Activated CD4-positive, CD25-positive, alpha-beta regulatory T cell (primary cell): ENCODE measurements at regions not wholly inside any gene's neighbourhood (a gene's known extent, or its start where the extent isn't known, plus 50 kb on each side); places are given as distances from the start of the nearest gene placed in this dataset.

Source experiments
- DNase-seq, 4 experiments: peaks; one replicate each; lab custom pipeline; 2025; lab: John Stamatoyannopoulos, UW

DNA sequence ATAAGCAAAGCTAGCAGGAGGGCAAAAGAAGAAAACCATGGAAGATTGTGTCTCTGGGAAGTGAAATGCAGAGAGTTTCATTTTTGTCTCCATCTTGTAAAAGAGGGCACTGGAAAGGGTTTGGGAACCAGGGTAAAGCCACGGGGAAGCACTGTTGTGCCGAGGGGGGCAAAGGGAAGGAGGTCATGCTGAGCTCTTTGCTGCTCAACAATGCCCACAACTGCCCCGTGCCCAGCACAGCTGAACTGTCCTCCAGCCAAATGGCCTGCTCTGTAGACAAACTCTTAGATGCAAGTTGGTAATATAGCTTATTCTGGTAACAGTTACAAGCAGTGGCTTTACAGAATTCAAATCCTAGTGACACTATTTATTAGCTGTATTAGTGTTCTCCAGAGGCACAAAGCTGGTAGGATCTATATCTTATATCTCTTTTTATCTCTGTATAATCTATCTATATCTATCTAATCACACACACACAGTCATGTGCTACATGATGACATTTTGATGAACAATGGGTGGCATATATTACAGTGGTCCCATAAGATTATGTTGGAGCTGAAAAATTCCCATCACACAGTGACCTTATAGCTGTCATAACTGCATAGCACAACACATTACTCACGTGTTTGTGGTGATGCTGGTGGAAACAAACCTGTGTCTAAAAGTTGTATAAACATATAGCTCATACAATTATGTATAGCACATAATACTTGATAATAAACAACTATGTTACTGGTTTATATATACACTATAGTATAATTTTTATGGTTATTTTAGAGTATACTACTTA is 203.4 kb upstream of the DDHD1 start:
- no peak for DNase-seq

DNA sequence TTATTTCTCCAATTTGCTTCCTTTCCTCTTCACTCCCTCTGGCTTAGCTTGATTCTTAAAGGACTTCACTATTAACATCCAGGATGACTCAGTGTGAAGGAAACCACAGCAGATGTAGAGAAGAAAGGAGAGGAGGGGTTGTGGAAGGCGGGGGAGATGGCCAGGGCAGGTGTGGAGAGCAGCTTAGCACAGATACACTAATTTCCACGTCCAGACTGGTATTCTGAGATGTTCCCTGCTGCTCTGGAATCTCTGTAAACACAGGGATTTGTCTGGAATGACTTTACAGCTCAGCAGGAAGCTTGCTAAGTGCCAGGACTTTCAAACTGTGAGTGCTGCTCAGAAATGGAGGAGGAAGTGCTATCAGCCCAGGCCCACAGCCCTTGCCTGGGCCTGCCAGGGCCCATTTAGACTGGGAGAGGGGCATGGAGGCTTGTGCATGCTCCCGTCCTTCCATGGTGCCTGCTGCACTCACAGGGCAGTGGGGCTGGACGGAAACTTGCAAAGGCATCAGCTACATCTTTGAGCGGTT is 202.5 kb upstream of the DDHD1 start:
- DNase-seq: no peak

DNA sequence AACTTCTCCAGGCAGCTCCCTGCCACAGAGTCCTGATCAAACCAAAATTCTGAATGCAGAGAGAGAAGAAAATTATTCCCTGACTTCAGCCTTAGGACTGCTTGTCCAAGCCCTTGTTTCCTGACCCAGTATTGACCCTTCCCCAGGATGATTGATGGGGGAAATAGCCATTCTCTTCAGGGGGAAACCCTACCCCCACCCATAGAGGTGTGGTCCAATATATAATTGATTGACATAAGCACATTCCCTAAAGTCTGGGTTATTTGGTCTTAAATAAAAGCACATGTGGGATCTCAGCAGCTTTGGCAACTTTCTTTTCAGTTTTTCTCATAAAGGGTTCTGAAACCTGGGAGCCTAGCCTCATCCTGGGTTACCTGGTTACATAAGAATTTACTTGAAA is 201.2 kb upstream of the DDHD1 start:
- DNase-seq: no peak

DNA sequence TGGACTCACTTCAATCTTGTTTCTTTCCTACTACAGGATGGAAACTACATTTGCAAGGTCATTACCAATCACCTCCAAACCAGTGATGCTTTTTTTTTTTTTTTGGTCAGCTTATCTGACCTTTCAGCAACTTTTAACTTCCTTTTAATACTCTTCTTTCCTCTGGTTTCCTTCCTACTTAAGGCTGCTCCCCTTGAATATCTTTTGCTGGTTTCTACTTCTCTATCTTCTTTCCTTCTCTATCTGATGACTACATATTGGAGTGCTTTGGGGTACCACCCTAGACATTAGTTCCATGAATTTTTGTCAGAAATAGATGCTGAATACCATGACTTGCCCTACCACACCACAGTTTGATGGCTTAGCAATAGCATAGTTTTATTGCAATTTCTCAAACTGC is 197.7 kb upstream of the DDHD1 start:
- DNase-seq: no peak

DNA sequence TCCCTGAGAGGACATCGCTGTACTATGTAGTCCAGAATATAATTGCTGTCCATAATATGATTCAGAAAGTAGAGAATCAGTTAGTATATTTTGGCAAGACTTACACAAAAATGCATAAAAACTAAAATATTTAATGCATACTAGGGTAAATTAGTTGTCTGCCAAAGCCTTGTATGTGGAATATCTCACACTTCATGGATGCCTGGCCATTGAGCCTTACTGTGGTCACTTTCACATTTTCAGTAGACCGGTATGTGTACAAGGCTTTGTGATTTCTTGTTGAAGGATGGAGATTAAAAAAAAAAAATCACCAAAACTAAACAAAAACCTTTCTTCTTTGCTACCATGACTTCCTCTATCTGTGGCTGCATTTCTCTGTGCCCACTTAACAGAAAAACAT is 197.3 kb upstream of the DDHD1 start:
- no peak for DNase-seq

DNA sequence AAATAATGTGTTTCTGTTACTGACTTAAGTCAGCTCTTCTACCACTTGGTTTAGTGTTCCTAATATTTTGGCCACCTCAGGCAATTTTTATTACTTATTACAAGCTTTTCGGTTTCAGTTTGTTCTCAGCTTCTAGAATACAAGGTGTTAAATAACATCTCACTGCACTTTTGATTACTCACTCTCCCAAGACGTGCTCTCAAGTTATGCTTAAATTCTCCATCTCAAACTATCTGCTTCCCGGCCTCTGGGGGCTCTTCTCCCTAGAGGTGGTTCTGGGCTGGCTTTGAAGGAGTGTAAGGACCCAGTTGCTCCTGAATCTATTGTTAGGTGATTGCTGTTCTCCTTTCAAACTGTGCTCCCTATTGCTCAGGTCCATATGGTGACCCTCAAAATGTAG is 193.9 kb upstream of the DDHD1 start:
- DNase-seq: no peak

DNA sequence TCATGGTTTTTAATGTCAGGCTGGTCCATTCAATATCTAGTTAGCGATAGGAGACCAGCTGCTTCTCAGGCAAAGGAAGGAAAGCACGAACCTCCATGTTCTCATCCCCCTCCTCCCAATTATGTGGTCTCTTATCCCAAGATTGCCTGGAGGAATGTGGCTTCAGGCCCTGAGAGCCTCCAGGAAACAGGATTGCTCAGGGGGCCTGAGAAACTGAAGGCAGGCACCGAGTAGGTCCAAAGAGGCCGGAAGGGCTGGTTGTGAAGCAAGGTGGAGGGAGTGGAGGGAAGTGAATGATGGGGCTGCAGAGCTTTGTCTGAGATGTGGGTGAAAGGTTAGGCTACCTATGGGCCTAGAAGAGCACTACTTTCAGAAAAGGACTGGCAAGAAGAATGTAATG is 188.2 kb upstream of the DDHD1 start:
- no peak for DNase-seq

DNA sequence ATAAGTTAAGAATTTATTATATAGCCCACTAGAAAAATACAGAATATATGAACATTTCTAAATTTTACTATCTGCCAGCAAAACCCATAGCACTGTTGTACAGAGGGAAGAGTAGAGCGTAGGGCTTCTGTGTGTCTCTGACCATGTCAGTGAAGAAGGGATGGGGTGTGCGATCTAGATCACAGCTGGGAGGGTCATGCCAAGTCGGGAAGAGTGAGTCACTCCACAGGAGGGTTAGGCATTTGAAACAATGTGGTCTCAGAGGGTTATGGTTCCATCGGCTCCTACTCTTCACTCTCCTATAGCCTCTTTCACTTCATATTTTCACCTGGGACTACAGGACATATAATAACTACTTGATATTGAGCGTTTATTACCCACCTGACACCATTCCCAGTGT is 185.1 kb upstream of the DDHD1 start:
- no peak for DNase-seq

DNA sequence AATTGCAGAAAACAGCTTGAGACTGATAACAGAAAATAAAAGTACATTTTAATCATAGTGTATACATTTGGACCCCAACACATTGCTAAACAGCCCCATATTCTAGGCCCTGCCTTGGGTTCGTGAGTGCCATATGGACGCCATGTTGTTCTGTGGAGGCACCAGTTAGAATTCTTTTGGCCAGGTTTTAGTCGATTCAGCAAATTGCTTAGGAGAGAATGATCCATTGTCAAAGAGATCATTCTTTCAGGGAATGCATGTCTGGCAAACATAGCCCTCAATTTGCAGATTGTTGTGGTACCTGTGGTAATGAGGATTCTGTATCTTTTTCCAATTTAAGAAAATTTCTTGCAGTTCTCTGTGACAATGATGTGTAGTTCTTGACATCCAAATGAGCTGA is 183.6 kb upstream of the DDHD1 start:
- DNase-seq: no peak

DNA sequence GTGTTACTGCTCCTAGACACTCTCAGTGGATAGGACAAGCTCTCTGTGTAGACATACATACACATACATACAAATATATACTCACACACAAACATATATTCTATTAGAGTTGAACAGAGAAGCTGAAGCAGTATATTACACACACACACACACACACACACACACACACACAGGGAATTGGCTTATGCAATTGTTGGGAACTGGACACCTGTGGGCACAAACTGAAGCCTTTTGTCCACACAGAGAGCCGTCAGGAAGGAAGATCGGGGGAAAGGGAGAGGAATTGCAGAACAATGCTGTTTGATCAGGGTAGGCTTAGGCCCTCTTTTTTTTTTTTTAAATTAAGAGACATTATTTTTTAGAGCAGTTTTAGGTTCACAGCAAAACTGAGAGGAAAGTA is 180.7 kb upstream of the DDHD1 start:
- DNase-seq: no peak

DNA sequence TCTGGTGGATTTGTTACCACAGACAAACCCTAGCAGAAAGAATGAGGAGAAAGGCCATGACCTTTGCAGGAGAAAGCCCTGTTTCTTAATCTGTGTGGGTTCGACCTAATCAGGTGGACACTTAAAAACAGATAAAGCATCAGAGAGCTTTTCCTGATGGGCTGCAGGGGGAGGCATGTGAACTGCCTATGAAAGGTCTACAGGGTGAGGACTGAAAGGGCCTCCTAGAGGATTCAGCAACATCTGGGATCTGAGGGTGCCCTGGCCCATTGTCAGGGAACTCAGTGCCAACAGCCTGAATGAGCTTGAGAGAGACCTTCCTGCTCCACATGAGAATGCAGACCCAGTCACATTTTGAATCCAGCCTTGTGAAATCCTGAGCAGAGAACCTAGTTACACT is 178.8 kb upstream of the DDHD1 start:
- DNase-seq: no peak

DNA sequence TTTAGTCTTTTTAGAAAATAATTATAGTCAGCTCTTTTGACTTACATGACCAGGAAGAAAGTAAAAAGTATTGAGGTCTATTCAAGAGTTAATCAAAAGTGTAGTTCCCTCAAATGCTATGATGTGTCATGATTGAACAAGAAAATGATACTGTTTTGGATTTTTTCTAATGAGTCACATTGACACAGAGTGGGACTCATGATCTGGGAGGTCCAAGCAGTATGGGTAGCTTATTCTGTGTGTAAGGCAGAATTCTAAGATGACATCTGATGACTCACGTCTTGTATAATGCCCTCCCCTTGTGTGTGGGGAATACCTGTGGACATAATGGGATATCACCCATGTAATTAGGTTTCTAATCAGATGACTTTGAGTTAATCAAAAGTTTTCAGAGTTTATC is 178.1 kb upstream of the DDHD1 start:
- no peak for DNase-seq

DNA sequence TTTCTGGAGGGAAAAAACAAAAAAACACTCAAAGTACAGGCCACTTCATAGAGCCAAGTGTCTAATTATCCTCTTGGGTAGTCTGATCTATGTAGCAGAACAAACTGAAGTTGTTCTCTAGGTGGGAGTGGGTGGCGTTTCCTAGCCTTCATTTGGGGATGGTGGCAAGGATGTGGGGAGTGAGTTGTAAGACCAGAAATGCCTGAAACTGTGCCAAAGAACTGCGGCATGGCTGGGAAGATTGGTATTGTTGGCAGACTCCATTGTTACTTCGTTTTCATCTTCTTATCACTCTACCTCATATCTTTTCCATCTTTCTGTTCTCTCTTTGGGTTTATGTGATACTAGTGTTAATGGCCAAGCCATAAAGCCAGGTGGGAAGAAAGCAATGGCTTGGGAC is 177.3 kb upstream of the DDHD1 start:
- DNase-seq: no peak

DNA sequence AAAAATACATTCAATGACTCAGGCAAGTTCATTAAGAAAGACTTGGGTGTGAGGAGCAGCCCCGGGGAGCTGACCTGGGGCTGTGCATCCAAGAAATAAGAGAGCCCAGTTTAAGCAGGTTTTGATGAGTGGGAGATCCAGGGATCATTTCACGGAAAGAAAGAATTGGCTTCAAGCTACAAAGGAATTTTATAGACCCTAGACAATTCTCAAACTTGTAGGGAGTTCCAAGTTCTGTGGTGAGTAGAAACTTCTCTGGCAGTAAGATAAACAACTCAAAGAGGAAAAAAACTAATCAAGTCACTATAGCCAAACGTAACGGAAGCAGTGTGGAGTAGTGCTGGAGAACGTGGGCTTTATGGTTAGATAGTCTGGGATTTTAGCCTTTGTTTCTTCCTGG is 175.7 kb upstream of the DDHD1 start:
- DNase-seq: no peak

DNA sequence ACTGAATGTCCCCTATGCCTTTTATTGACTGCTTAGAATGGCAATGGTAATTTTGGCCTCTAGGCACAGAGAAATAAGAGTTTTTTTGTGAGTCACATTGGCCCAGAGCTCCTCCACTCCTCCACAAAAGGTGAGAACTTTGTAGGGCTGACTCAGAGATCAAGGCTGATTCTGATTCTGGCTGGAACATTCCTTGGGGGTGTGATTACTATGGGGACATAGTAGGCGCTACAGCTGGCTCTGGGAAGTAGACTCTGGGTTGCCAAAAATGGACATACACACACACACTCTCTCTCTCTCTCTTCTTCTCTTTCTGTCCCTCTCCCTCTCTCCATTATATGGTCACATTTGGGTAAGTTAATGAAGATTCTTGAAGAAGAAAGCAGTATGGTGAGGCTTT is 174.6 kb upstream of the DDHD1 start:
- DNase-seq: no peak

DNA sequence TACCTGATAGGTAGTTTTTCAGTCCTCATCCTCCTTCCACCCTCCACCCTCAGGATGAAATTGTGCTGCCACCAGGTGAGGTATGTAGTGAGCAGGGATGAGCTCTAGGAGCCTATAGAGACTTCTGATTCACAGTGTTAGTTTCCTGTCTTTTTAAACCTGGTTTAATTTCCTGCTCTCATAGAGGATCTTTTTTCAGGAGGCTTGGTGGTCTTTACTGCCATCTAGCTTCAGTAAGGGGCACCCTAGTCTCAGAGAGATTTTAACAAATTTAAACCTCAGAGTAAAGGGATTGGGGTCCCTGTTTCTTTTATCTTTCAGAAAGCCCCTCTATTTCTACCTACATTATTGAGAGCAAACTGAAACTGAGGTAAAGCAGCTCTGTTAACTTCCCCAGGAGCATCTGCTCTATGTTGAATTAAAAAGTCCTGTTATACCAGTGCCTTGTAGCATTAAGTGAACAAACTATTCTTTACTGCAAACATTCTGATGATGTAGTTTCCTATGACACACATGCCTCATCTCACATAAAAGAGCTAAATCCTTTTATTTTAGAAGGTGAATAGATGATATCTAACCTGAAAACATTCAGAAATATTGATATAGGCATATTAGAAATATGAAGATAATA is 172.2 kb upstream of the DDHD1 start:
- no peak for DNase-seq

DNA sequence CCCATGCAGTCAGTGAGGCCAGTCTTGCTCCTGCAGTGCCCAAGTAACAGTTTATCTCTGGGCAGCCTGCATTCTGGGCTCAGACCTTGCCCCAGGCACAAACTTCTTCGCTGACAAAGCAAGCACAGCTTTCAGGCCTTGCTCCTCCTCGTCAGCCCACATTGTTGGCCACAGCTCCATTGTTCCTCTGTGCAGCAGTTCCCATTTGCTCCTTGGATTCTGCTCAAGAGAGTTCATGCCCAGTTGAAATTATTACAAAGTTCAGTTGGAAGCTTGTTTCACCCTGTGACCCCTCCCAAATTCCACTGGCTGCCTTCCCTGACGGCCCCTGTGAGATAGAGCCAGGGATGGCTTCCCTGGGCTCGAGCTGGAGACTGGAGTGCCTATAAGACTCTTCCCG is 163.4 kb upstream of the DDHD1 start:
- no peak for DNase-seq

DNA sequence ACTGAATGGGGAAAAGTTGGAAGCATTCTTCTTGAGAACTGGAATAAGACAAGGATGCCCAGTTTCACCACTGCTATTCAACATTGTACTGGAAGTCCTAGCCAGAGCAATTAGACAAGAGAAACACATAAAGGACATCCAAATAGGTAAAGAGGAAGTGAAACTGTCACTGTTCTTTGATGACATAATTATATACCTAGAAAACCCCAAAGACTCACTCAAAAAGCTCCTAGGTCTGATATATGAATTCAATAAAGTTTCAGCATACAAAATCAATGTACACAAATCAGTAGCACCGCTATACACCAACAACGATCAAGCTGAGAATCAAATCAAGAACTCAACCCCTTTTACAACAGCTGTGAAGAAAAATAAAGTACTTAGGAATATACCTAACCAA is 157.3 kb upstream of the DDHD1 start:
- no peak for DNase-seq

DNA sequence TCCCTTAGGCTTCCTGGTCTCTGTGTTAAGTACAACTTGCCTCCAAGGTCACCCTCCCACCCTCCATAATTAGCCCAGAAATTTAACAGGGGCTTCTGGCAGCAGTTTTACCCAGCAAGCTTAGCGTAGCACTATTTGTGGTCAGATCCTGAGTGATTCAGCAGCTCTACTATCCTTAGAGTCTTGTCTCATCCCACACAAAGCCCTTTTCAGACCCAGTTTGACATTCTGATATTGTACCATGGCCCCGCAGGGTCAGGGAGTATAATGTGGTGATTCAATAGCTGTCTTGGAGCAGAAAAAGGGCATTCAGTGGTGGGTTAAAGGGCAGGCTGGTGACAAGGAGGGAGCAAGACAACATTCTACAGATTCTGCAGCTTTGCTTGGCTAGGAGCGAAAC is 153.8 kb upstream of the DDHD1 start:
- DNase-seq: no peak

DNA sequence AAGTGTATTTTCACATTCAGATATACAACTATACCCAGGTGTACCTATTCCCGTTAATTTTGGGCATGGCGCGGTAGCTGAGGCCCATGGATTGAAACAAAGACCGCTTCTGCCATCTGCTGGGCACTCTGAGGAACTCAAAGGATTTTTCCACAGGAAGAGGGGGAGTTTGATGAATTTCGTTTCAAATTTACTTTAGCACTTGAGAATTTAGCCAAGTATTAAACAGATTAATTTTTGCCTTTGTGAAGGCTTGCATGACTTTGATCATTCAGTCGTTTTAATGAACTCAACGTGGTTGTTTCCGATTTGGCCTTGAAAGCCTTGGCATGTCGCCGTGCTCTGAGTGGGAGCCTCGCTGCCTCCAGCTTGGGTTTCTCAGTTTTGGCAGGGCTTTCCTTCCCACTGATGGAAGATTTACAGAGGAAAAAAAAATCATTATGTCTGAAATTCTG is 153.2 kb upstream of the DDHD1 start:
- peak in 1 of 4 experiments; percentile 2 for DNase-seq

DNA sequence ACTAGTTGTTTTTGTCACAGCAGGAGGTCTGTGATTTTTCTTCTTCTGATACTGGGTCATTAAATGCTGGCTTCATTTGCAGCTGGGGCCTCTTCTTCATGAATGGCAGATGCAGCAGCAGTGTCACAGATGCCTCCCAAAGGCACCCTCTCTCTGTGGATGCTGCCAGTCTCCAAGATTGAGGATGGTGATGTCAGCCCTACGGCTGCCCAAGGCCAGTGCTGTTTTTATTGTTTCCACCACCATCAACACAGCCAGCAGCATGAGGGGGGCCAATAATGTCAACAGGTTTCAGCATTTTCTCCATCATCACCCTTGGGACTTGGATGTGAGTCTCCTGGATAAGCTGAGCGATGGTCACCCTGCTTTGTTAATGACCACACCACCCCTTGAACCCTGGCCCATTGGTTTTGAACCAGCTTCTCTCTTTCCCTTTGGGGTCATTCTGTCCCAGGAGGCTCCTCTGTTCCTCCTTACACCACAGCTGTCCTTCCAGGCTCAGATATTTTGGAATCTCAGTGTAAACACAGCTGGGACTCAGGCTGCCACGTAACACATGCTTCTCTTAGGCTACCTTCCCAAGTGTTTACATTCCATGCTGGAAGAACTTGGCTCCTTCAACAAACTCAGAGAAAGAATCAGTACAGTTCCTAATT is 151.7 kb upstream of the DDHD1 start:
- no peak for DNase-seq

DNA sequence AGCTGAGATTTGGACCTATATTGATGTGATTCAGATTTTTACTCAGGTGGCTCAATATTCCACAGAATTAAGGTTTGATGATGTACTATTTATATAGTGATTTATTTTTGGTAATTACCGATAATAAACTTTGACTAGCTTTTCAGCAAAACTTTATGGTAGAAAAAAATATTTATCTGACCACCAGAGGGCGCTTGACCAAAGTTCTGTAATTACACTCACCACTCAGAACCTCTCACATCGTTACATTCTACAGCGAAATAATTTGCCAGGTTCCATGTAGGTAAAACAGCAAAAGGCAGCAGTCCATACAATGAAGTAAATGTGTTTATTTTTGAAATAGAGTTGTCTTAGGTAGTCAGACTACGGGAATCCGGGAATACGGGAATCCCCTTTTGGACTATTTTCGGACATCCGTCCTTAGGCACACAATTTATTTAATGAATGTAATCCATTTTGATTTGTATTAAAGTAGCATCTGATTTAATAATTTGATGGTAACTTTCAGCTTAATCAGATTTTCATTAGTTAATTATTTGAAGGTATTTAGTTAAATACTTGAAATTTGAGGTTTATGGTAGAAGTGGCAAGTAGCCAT is 143.0 kb upstream of the DDHD1 start:
- DNase-seq: no peak

DNA sequence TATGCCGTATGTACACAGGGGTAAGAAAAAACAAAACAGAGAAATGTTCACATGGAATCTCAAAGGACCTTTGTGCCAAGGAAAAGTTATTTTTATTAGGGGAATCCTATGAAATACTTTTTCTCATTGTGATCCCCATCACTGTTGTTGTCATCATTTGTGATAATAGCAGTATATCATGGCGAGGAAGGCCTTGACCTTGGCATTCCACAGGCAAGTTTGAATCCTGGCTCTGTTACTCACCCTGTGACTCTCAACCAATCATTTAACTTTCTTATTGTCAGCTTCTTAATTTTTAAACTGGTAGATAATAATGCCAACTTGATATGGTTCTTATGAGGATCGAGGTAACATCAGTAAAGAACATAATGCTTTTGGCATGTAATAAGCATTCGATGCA is 142.2 kb upstream of the DDHD1 start:
- DNase-seq: no peak
